ENCODE measurements at regions not wholly inside any gene's neighbourhood (a gene's known extent, or its start where the extent isn't known, plus 50 kb on each side); places are given as distances from the start of the nearest gene placed in this dataset.

DNA sequence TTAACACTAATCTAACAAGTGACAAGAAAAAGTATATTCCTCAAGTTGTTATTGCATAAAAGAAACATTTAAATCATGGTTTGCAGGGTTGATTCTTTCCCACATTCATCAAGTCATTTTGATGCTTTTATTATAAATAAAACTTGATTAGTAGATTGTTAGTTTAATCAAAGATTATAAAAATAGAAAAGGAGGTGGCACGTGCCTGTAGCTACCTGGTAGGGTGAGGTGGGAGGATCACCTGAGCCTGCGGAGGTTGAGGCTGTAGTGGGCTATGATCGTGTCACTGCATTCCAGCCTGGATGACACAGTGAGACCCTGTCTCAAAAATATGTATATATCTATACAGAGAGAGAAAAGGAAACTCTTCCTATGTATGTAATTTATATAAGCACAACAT, 433.2 kb upstream of the RGS6 start:
- no peak for DNase-seq (ENCODE audit: low read depth)
- no peak for TF ChIP-seq CTCF (IDR thresholded peaks at IDR 0.05; ENCODE audit: insufficient read depth, low read depth, low read length, missing control alignments)
- peak overlapping the region; percentile 16 for H3K4me3 ChIP-seq (ENCODE audit: low read depth, low read length)

- H3K4me3 ChIP-seq (ENCODE audit: low read depth, low read length) = no peak overlapping the region
- TF ChIP-seq CTCF (IDR thresholded peaks at IDR 0.05; ENCODE audit: insufficient read depth, low read depth, low read length, missing control alignments) = no peak
- no peak for DNase-seq (ENCODE audit: low read depth)
These were observed 424.5 kb upstream of the RGS6 start for GRCh38 chr14:71507681-71508080.

DNA sequence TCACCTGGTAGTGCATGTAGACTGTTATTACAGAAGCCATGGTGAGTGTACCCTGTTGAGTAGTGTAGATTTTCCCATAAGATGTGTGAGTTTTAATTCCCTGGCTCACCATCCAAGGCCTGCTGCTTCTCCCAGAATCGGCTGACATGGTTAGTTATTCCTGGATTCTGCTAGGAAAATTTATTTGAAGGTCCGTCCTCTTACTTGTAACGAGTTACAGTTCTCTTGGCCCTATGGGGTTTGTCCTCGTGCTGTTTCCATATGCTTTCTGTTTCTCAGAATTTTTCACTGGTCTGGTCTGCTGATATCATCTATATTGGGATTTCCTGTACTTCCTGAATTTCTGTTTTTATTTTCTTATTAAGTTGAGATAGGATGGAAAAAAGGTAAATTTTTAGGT, 423.3 kb upstream of the RGS6 start:
- DNase-seq (ENCODE audit: low read depth) = no peak
- TF ChIP-seq CTCF (IDR thresholded peaks at IDR 0.05; ENCODE audit: insufficient read depth, low read depth, low read length, missing control alignments) = no peak
- H3K4me3 ChIP-seq (ENCODE audit: low read depth, low read length) = no peak overlapping the region

DNA sequence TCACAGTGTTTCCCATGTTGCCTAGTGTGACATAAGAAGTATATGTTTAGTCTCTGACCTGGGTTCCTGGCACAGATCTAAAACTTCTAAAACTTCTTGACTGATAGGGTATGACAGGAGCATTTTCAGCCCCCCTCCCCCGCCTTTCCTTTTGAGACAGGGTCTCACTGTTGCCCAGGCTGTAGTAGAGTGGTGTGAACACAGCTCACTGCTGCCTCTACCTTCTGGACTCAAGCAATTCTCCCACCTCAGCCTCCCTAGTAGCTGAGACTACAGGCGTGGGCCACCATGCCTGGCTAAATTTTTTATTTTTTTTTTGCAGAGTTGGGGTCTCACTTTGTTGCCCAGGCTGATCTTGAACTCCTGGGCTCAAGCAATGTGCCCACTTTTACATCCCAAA, 421.1 kb upstream of the RGS6 start:
- no peak for TF ChIP-seq CTCF (IDR thresholded peaks at IDR 0.05; ENCODE audit: insufficient read depth, low read depth, low read length, missing control alignments)
- no peak for DNase-seq (ENCODE audit: low read depth)
- no peak overlapping the region for H3K4me3 ChIP-seq (ENCODE audit: low read depth, low read length)

DNA sequence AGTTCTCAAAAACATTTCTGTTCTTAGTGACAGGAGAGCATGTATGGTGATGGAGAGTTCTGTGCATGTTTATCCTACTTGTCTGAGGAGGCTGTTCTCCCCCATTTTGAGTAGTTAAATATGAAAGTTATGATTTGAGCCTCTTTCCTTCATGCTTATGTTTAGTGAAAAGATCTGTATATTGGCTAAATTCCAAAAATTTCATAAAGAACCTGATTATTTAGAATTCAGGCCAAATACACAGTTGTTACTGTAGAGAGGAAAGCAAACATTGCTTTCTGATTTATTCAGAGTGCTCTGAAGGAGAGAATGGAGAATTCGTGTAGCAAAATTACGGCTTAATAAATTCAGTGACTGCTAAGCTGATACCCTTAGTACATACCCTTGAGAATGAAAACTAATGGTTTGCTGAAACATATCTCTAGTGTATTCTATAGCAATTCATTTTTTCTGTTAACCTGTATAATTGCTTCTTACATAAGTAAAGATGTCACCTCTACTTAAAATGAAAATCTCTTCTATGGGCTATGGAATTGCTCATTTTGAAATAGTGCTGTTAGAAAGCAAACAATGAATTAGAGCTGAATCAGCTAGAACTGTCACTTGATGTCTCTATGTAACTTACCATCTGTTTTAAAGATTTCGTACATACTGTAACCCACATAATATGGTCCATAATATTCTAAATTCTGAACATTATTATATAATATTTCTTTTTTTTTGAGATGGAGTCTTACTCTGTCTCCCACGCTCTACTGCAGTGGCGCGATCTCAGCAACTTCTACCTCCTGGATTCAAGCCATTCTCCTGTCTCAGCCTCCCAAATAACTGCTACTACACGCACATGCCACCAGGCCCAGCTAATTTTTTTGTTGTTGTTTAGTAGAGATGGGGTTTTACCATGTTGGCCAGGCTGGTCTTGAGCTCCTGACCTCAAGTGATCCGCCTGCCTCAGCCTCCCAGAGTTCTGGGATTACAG, 417.0 kb upstream of the RGS6 start:
- no peak for TF ChIP-seq CTCF (IDR thresholded peaks at IDR 0.05; ENCODE audit: insufficient read depth, low read depth, low read length, missing control alignments)
- DNase-seq (ENCODE audit: low read depth) = no peak
- H3K4me3 ChIP-seq (ENCODE audit: low read depth, low read length) = no peak overlapping the region

DNA sequence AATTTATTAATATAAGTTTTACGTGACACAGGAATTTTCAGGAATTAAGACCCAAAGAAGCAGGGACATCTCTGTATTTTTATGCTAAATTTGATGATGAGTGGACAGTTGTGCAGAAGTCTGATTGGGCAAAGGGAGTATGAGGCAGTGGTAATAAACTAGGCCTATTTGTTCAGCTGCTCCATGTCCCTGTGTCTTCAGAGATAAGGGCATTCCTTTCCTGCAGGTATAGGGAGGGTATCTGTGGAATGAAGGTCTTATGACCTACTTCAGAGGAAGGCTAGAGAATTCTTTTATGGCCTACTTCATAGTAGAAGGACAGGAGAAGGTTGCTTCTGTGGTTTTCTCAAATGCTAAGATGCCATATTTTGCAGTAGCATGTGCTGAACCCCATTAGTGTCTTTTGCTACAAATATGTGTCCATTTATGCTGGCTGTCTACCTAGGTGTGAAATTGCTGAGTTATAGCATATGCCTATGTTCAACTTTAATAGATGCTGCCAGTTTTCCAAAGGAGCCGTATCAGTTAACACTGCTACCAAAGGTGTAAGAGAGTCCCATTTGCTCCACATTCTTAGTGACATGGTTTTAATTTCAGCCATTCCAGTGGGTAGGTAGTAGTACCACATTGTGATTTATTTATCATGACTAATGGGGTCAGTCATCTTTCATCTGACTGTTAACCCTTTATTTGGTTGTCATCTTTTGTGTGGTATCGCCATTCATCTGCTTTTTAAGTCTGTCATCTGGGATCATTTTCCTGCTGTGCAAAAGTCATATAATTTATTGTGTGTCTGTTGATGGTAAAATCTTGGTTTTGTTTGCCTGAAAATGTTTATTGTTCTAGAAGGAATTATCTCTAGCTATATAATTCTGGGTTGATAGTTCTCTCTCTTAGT, 410.7 kb upstream of the RGS6 start:
- DNase-seq (ENCODE audit: low read depth) = no peak
- TF ChIP-seq CTCF (IDR thresholded peaks at IDR 0.05; ENCODE audit: insufficient read depth, low read depth, low read length, missing control alignments) = no peak
- no peak overlapping the region for H3K4me3 ChIP-seq (ENCODE audit: low read depth, low read length)
